ENCODE measurements at regions not wholly inside any gene's neighbourhood (a gene's known extent, or its start where the extent isn't known, plus 50 kb on each side); places are given as distances from the start of the nearest gene placed in this dataset.

DNA sequence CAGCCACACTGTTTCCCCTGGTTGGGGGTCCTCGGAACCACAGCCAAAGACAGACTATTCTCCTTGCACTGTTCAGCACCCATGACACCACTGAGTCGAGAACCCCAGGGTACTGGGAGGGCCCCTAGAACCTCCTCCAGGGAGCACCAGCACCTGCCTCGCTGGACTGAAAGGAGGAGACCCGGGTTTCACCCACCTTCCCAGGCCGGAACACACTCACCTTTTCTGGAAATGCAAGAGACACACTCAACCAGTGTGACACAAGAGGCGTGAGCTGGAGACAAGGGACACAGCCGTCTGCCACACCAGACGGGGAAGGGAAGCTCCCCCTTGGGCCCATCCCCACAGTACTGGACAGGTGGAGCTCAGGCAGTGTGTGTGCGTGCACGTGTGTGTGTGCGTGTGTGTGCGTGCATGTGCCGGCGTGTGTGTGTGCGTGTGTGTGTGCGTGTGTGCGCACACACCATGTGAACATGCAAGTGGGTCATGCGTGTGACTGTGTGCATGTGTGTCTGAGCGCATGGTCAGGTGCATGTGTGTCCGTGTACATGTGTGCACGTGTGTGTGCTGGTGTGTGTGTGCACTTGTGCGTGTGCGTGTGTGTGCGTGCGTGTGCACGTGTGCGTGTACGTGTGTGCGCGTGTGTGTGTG is 128.8 kb upstream of the NKX1-1 start:
- TF ChIP-seq, protein P1, sequence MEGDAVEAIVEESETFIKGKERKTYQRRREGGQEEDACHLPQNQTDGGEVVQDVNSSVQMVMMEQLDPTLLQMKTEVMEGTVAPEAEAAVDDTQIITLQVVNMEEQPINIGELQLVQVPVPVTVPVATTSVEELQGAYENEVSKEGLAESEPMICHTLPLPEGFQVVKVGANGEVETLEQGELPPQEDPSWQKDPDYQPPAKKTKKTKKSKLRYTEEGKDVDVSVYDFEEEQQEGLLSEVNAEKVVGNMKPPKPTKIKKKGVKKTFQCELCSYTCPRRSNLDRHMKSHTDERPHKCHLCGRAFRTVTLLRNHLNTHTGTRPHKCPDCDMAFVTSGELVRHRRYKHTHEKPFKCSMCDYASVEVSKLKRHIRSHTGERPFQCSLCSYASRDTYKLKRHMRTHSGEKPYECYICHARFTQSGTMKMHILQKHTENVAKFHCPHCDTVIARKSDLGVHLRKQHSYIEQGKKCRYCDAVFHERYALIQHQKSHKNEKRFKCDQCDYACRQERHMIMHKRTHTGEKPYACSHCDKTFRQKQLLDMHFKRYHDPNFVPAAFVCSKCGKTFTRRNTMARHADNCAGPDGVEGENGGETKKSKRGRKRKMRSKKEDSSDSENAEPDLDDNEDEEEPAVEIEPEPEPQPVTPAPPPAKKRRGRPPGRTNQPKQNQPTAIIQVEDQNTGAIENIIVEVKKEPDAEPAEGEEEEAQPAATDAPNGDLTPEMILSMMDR (IDR thresholded peaks at IDR 0.05; ENCODE audit: insufficient read depth, low read depth, low read length, missing control alignments) = no peak
- no peak for DNase-seq (ENCODE audit: low read depth)
- H3K4me3 ChIP-seq (ENCODE audit: low read length) = no peak overlapping the region

DNA sequence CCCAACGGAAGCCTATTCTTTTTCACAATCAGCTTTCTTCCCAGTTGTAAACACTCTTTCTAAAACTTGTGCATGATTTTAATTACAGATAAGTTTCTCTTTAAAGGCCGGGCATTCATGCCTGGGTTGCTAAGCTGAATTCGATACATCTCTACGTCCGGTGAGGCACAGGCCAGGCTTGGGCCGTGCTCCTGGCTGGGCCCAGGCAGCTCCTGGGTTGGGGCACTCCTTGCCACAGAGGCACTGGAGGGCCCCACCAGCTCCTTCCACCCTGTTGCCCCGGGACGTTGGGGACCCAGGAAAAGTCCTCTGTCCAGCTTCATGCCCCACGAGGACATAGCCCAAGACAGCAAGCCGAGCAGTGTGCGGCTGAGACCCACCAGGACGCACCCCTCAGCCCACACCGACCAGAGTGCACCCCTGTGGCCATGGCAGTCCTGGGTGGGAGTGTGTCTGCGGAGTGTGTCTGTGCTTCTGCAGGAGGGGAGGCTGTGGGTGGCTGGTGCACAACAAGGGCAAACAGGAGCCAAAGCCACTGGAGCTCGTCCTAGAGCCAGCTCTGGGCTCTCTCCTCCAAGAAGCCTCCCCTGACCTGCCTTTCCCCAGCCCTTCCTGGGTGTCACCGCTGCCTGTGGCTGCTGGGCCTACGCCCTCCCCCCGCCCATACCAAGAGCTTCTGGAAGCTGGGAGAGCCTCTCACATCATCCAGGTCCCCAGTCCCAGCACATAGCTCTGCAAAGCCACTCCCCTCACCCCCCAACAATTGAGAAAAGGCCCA is 128.0 kb upstream of the NKX1-1 start:
- TF ChIP-seq, protein P1 (IDR thresholded peaks at IDR 0.05; ENCODE audit: insufficient read depth, low read depth, low read length, missing control alignments) = no peak
- DNase-seq (ENCODE audit: low read depth) = no peak
- H3K4me3 ChIP-seq (ENCODE audit: low read length) = no peak overlapping the region

DNA sequence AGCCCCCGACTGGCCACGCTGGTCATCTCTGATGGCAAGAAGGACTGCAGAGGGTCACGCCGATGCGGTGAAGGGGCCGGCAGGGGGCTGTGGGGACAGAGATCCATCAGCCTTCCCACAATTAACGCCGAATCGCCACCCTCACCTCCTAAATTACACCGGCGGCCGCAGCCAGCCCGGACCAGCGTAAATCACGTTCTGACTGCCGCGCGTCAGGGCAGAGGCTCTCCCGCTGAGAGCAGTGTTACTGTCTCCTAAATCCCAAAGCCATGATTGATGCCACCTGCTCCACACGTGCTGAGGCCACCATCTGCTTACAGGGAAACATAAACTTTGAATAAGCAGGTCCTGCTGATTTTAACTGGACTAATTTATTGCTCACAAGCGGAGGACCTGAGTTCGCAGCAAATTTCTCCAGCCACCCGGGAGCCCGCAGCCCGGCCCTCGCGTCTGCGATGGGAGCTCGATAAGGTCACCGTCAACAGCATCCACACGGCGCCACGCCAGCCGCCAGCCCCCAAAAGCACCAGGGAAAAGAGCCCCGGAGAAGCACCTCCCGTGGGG is 127.3 kb upstream of the NKX1-1 start:
- DNase-seq (ENCODE audit: low read depth) = no peak
- H3K4me3 ChIP-seq (ENCODE audit: low read length) = no peak overlapping the region
- TF ChIP-seq, protein P1 (IDR thresholded peaks at IDR 0.05; ENCODE audit: insufficient read depth, low read depth, low read length, missing control alignments) = no peak

DNA sequence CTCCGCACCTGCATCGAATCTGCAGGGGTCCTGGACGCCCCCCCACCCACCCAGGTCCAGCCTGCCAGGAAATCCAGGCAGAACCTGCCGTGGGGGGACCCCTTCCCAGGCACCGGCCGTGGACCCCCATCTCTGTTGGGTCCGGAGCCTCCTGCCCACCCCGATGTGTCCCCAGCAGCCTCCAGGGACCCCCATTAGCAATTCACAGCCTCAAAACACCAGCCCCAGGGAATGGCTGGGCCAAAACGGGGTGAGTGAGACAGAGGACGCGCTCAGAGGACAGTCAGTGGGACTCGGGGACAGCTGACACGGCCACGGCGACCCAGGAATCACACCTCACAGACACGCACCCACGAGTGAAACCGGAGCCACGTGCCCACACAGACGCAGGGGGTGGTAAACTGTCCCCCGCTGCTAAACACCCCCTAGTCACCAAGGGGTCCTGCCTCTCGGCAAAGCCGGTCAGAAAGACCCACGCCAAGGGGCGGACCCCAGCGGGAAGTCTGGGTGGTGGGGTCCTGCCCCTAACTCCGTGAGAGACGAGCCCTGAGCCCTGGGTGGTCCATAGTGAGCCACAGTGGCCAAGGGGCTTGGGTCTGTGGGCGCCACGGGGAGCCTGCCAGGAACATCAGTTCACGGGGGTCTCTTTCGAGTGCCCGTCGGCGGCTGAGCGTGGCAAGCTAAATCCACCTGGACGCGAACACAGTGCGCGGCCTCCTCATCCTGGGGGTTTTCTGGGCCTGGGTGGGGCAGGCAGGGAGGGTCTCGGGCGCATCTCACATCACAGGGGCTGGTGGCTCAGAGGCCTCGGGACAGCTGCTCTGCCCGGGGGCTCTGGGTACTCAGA is 126.5 kb upstream of the NKX1-1 start:
- no peak overlapping the region for H3K4me3 ChIP-seq (ENCODE audit: low read length)
- DNase-seq (ENCODE audit: low read depth) = no peak
- TF ChIP-seq, protein P1 (IDR thresholded peaks at IDR 0.05; ENCODE audit: insufficient read depth, low read depth, low read length, missing control alignments) = no peak

DNA sequence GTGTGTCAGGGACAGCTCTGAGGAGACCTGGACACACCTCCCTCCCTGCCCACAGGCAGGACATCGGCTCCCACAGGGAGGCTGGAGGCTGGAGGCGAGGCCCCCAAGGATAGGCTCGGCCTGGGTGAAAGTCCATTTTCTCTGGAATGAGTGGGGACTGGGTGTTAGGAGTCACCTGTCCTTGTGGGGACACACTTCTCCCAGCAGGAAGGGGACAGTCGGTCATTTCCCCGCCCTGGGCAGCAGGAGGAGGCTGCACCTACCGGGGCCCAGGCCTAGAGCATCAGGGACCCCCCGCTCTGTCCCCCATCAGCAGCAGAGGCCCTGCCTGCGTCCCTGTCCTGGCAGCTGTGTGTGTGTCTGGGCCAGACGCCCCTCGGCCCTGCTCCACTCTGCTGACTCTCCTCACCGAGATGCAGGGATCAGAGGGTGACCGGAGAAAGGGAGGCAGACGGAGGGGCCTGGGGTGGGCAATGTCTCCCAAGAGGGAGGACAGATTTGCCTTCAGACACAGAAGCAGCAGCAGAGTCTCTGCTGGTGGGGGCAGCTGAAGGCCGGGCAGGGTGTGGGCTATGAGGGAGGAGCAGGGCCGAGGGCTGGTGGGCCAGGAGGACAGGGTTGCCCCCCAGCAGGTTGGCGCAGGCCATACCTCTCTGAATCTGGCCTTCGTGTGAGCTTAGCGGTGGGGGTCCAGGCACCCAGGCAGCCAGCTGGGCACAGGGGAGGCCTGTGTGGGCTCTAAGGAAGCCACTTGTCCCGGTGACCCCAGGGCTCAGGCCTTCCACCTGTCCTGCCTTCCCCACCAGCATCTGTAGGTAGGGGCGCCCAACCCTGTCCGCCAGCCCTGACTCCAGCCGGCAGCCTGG is 125.7 kb upstream of the NKX1-1 start:
- TF ChIP-seq, protein P1 (IDR thresholded peaks at IDR 0.05; ENCODE audit: insufficient read depth, low read depth, low read length, missing control alignments) = no peak
- no peak for DNase-seq (ENCODE audit: low read depth)
- no peak overlapping the region for H3K4me3 ChIP-seq (ENCODE audit: low read length)

DNA sequence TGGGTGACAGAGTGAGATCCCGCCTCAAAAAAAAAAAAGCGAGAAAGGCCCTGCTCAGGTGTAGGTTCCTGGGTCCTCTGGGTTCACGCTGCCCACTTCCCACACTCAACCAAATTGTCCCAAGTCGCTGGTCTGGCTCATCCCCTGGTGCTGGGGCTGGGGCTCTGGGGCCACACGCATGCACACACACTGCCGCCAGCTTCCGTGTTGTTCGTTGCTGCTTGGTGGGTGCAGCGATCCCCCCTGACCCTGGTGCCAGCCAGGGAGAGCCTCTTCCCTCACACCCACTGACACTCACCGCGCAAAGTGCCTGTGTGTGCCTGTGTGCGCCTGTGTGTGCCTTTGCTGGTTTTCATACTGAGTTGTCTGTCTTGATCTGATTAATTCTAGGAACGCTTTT is 124.1 kb upstream of the NKX1-1 start:
- DNase-seq (ENCODE audit: low read depth) = no peak
- TF ChIP-seq, protein P1 (IDR thresholded peaks at IDR 0.05; ENCODE audit: insufficient read depth, low read depth, low read length, missing control alignments) = no peak
- H3K4me3 ChIP-seq (ENCODE audit: low read length) = no peak overlapping the region
